Suppressor macrophage (primary cell): ENCODE measurements at regions not wholly inside any gene's neighbourhood (a gene's known extent, or its start where the extent isn't known, plus 50 kb on each side); places are given as distances from the start of the nearest gene placed in this dataset.
A peak's percentile ranks its signal among the peaks of the same experiment; 100 is the strongest.

Experiments used
- DNase-seq, 4 experiments: peaks; one replicate each; pipeline ENCODE4 v3.0.0-alpha.2; 2020 to 2022

DNA sequence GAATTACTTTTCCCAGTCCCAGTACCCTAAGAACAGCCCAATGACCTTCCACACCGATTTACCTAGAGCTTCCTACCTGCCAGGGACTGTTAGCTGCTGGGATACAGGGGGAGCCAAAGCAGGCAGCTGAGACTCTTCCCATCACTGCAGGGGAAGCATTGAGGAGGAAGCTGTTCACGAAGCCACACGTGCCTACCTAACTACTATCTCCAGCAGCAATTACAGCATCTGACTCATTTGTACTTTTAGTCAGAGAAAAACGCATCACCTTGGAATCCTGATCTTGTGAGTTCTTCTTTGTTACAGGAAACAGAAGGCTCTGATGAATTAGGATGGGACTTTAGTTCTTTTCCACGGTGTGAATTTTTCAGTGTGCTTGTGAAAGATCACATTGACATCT is 113.7 kb upstream of the DHX40 start:
- DNase-seq = no peak

DNA sequence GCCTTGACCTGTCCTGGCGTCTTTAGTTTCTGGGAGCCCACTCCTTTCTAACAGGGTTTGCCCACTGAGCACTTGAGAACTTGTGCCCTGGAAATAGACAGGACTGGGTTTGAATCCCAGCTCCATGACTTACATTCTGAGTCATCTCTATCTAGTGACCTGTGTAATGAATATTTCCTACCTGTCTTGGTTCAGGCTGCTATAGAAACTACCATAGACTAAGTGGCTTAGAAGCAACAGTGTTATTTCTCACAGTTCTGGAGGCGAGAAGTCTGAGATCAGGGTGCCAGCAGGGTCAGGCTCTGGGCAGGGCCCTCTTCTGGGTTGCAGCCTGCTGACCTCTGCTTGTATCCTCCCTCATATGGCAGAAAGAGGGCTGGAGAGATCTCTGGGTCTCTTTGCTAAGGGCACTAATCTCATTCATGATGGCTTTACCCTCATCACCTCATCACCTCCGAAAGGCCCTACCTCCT is 110.7 kb upstream of the DHX40 start:
- DNase-seq = no peak

- DNase-seq = peak; percentile 47 to 86 (median 76)
Measured at GRCh38 chr17:59456428-59456827, 109.0 kb upstream of the DHX40 start.

DNA sequence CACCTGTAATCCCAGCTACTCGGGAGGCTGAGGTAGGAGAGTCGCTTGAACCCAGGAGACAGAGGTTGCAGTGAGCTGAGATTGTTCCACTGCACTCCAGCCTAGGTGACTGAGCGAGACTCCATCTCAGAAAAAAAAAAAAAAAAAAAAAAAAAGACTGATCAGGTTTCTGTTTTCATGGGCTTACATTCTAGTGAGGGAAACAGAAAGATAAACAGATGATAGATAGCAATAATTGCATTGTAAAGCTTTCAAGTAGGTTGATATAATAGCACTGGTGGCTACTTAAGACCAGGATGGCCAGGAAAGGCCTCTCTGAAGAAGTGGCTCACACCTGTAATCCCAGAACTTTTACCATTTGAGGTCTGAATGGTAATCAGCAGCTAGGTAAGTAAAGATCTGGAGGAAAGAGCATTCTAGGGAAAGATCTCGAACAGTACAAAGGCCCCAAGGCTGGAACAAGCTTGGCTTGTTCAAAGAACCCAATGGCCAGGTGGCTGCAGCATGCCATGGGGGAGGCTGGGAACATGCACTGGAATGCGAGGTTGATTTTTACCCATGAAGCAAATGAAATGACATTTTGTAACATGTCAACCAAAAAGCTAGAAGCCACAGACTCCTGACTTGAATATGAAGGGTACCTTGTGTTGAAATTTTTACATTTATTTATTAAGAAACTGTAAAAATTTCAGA is 108.3 kb upstream of the DHX40 start:
- no peak for DNase-seq

DNA sequence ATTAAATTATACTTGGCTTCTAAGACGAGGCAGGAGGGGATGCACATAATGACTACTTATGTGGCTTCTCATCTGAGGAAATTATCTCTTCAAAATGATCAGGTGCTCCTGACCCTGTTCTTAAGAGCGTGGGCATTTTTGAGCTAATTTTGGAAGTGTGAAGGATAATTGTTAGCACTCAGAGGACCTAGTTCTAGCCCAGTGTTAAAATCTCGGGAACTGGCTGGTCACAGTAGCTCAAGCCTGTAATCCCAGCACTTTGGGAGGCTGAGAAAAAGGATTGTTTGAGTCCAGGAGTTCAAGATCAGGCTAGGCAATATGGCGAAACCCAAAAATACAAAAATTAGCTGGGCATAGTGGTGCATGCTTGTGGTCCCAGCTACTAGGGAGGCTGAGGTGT is 103.0 kb upstream of the DHX40 start:
- DNase-seq = no peak

- DNase-seq = no peak
Measured at GRCh38 chr17:59464246-59464645, 101.2 kb upstream of the DHX40 start.

DNA sequence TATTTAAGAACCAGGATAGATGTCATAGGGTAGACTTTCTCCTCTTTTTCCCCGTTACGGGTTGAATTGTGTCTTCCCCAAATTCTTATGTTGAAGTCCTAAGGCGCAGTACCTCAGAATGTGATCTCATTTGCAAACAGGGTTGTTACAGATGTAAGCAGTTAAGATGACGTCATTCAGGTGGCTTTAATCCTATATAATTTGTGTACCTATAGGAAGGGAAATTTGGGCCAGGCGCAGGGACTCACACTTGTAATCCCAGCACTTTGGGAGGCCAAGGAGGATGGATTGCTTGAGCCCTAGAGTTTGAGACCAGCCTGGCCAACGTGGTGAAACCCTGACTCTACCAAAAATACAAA is 99.5 kb upstream of the DHX40 start:
- no peak for DNase-seq

DNA sequence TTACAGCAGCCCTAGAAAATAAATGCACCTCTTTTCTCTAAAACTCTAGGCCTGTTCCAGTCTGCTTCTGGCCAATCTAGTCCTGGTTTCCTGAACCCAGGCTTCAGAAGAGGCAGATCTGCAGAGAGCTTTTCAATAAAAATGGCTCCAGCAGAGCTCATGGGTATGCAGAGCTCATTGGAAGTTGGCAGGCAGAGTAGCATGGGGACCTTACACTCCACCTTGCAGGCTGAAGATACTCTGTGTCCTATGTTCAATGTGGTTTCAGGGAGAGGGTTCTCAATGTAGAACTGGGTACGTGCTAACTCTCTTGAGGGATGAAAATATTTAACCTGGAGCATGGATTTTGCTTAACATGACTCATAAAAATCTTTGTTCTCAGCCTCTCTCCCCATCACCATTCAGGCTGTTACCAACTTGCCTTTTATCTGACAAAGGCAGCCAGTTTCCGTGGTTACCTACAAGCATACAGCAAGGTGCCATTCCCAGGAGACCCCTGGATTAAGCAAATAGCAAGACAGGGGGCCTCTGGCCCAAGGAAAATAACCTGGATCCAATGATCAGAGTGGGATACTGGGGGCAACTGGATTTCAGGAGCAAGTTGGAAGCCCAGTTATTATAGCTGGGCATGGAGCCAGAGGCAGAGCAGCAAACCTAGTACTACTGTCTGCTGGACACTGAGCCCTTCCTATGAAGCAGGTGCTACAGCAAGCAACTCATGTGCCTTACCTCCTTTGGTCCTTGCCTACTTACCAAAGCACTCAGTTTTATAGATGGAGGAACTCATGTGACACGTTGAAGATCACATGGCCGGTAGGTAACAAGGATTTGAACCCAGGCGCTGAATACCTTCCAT is 98.2 kb upstream of the DHX40 start:
- DNase-seq = no peak

- DNase-seq = no peak
Measured at GRCh38 chr17:59469786-59470485, 95.5 kb upstream of the DHX40 start.

- no peak for DNase-seq
Measured at GRCh38 chr17:59470624-59471297, 94.6 kb upstream of the DHX40 start.

DNA sequence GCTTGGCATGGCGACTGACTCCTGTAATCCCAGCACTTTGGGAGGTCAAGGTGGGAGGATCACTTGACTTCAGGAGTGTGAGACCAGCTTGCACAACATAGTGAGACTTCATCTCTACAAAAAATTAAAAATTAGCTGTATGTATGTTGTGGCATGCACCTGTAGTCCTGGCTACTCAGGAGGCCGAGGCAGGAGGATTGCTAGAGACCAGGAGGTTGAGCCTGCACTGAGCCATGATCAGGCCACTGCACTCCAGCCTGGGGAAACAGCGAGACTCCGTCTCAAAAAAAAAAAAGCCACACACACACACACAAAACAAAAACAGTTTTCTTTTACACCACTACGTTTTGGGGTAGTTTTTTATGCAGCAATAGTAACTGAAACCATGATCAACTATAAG is 89.0 kb upstream of the DHX40 start:
- no peak for DNase-seq

DNA sequence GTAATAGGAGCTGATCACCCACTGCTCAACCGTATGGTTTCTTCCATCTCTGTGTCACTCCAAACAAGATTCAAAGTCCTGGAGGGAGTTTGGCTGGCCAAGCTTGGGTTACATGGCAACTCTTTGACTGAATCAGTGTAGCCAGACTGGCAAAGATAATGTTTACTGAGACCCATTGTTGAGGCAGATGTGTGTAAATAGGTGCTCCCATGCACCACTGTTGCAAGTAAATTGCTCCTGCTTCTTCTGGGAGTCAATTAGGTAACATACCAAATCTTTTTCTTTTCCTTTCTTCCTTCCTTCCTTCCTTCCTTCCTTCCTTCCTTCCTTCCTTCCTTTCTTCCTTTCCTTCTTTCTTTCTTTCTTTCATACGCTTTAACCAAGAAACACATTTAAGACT is 86.3 kb upstream of the DHX40 start:
- no peak for DNase-seq

DNA sequence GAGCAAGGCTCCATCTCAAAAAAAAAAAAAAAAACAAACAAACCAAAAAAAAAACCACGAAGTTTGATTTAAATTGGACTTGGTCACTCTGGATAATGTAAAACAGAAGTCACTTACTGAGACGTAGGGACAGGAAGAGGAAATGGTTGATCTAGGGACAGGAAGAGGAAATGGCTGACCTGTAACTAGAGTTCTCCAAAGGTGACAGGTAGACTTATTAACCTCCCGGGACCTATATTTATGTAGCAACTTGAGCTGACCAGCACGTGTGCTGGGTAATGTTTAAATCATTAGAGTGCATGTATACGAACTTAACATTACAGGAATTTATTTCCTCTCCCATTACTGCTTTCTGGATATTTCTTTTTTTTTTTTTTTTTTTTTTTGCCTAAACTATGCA is 81.5 kb upstream of the DHX40 start:
- peak in 1 of 4 experiments; percentile 3 for DNase-seq

GRCh38 chr17:59485015-59485414 is 80.4 kb upstream of the DHX40 start:
- DNase-seq = no peak

DNA sequence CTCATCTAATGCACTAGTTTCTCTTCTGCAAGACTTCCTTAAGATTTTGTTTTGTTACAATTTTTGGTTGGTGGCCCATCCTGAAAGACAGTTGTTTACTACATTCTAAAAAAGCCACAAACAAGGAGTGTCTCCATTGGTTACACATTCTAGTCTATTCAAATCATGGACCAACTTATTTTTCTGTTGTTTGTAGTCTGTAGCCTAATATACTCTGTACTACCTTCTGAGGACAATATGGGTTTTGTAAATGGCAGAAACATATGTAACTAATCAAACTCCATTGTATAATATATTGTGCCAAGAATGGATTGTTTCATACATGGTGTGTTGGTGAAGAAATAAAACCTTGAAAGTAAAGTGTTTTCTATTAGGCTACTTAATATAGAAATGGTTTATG is 79.5 kb upstream of the DHX40 start:
- DNase-seq = no peak

- no peak for DNase-seq
Measured at GRCh38 chr17:59487161-59487873, 78.1 kb upstream of the DHX40 start.

- DNase-seq = no peak
Measured at GRCh38 chr17:59488805-59489204, 76.6 kb upstream of the DHX40 start.

DNA sequence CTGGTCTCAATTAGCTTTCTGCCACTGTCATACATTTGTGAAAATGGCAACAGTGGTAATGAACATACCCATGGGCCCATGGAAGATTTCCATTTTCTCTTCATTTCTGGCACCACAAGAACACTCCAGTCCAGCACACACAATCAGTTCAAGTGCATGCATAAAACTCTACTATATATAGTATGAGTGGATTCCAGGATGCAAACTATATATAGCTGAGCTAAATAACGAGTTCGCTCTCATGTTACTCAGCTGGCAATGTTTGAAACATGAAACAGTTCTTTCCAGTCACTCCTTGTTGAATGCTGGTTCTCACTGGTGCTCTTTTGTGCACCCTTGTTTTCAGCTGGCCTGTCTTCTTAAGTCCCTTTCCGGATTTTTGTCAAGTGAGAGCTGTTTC is 75.2 kb upstream of the DHX40 start:
- no peak for DNase-seq

GRCh38 chr17:59491353-59492090 is 73.9 kb upstream of the DHX40 start:
- no peak for DNase-seq

GRCh38 chr17:59492091-59492451 is 73.3 kb upstream of the DHX40 start:
- no peak for DNase-seq

GRCh38 chr17:59493867-59494266 is 71.5 kb upstream of the DHX40 start:
- no peak for DNase-seq
